IMR-90 (cell line): ENCODE measurements at regions not wholly inside any gene's neighbourhood (a gene's known extent, or its start where the extent isn't known, plus 50 kb on each side); places are given as distances from the start of the nearest gene placed in this dataset.

Experiments used
- ATAC-seq: fragments of 200-7000 bp; cut with Tn5 transposase; 2 replicates; pipeline ENCODE4 v1.9.1; 2020; ENCODE audit warnings: low read depth, mild to moderate bottlenecking, moderate library complexity
- BruUV-seq: library from RNA; stranded (reverse); fragments of 400-500 nt; replicated peaks from 2 replicates; lab custom pipeline; 2021; lab: Mats Ljungman, UMichigan
- CTCF ChIA-PET: fragments of 300-600 bp; formaldehyde crosslinking; extraction: SDS; loops from one replicate; lab custom pipeline; 2021; ENCODE audit warnings: antibody characterized with exemption; lab: Yijun Ruan, JAX
- POLR2A ChIA-PET: fragments of 300-600 bp; sonication (Branson Sonifier 250); formaldehyde crosslinking; loops from one replicate; lab custom pipeline; 2022; ENCODE audit warnings: antibody characterized with exemption; ENCODE audit not compliant: unreplicated experiment; lab: Charles Lee
- DNase-seq: peaks from one replicate; pipeline ENCODE4 v3.0.0; 2013
- H2AFZ ChIP-seq: replicated peaks from 2 replicates; pipeline ENCODE3; 2013; ENCODE audit warnings: low read length, mild to moderate bottlenecking; ENCODE audit not compliant: poor library complexity
- H2AK5ac ChIP-seq: 2 replicates; pipeline ENCODE4 v1.6.1; 2013; ENCODE audit warnings: low read depth, low read length, inconsistent platforms
- H2AK9ac ChIP-seq: replicated peaks from 2 replicates; pipeline ENCODE3; 2013; ENCODE audit warnings: mild to moderate bottlenecking, low read depth, low read length, moderate library complexity; ENCODE audit not compliant: poor library complexity
- H2BK120ac ChIP-seq: 2 replicates; pipeline ENCODE4 v1.6.1; 2013; ENCODE audit warnings: low read depth, low read length, inconsistent platforms
- H2BK15ac ChIP-seq: 3 replicates; pipeline ENCODE4 v1.6.1; 2013; ENCODE audit warnings: low read depth, low read length, inconsistent platforms
- H2BK20ac ChIP-seq: 2 replicates; pipeline ENCODE4 v1.6.1; 2013; ENCODE audit warnings: low read depth, mild to moderate bottlenecking, inconsistent platforms, low read length, moderate library complexity
- H2BK5ac ChIP-seq: 2 replicates; pipeline ENCODE4 v1.6.1; 2013; ENCODE audit warnings: mild to moderate bottlenecking, low read depth, low read length, inconsistent platforms; ENCODE audit not compliant: poor library complexity, severe bottlenecking
- H3K14ac ChIP-seq: replicated peaks from 2 replicates; pipeline ENCODE4 v1.6.1; 2013; ENCODE audit warnings: low read depth, low read length, inconsistent platforms
- H3K18ac ChIP-seq: 2 replicates; pipeline ENCODE4 v1.6.1; 2013; ENCODE audit warnings: low read depth, low read length, control low read depth
- H3K23ac ChIP-seq: 2 replicates; pipeline ENCODE4 v1.6.1; 2013; ENCODE audit warnings: low read depth, low read length, inconsistent platforms
- H3K27ac ChIP-seq: 2 replicates; pipeline ENCODE4 v1.5.1; 2013; ENCODE audit warnings: mild to moderate bottlenecking, control low read depth, low read length; ENCODE audit not compliant: insufficient read depth
- H3K27me3 ChIP-seq: 2 replicates; pipeline ENCODE4 v1.6.1; 2013; ENCODE audit warnings: low read length; ENCODE audit not compliant: control insufficient read depth, insufficient read depth
- H3K36me3 ChIP-seq: 2 replicates; pipeline ENCODE4 v1.6.1; 2013; ENCODE audit warnings: low read length, mixed read lengths; ENCODE audit not compliant: control insufficient read depth, insufficient read depth
- H3K4ac ChIP-seq: 2 replicates; pipeline ENCODE4 v1.6.1; 2013; ENCODE audit warnings: low read depth, low read length, inconsistent platforms
- H3K4me1 ChIP-seq: 2 replicates; pipeline ENCODE4 v1.6.1; 2013; ENCODE audit warnings: low read length, mixed read lengths; ENCODE audit not compliant: control insufficient read depth, insufficient read depth
- H3K4me2 ChIP-seq: 2 replicates; pipeline ENCODE4 v1.6.1; 2013; ENCODE audit warnings: low read depth, mild to moderate bottlenecking, control low read depth, low read length, moderate library complexity
- H3K4me3 ChIP-seq: 2 replicates; pipeline ENCODE4 v1.5.1; 2013; ENCODE audit warnings: low read depth, mild to moderate bottlenecking, control low read depth, low read length, moderate library complexity; ENCODE audit not compliant: insufficient read depth
- H3K56ac ChIP-seq: 2 replicates; pipeline ENCODE4 v1.6.1; 2013; ENCODE audit warnings: low read length, inconsistent platforms; ENCODE audit not compliant: insufficient read depth; ENCODE audit errors: extremely low read depth
- H3K79me1 ChIP-seq, 2 experiments: 2 replicates each; pipeline ENCODE4 v1.6.1; 2013; ENCODE audit warnings: low read length in 2 of 2, inconsistent platforms in 1 of 2, low read depth in 1 of 2
- H3K9ac ChIP-seq: 2 replicates; pipeline ENCODE4 v1.6.1; 2013; ENCODE audit warnings: low read depth, low read length, control low read depth
- H3K9me1 ChIP-seq: 2 replicates; pipeline ENCODE4 v1.6.1; 2013; ENCODE audit warnings: low read length, inconsistent platforms; ENCODE audit not compliant: insufficient read depth
- H3K9me3 ChIP-seq: 2 replicates; pipeline ENCODE4 v1.6.1; 2013; ENCODE audit warnings: low read length; ENCODE audit not compliant: control insufficient read depth, insufficient read depth
- H4K20me1 ChIP-seq: 2 replicates; pipeline ENCODE4 v1.6.1; 2013; ENCODE audit warnings: low read length, inconsistent platforms; ENCODE audit not compliant: insufficient read depth
- H4K5ac ChIP-seq: 2 replicates; pipeline ENCODE4 v1.6.1; 2013; ENCODE audit warnings: mild to moderate bottlenecking, low read depth, low read length, control low read depth
- H4K8ac ChIP-seq, 2 experiments: 2 replicates each; pipeline ENCODE4 v1.6.1; 2013; ENCODE audit warnings: low read depth in 2 of 2, low read length in 2 of 2, control low read depth in 1 of 2, inconsistent platforms in 1 of 2
- H4K91ac ChIP-seq: 2 replicates; pipeline ENCODE4 v1.6.1; 2013; ENCODE audit warnings: low read depth, low read length, inconsistent platforms; ENCODE audit not compliant: insufficient read depth
- MXI1 ChIP-seq: IDR thresholded peaks from 2 replicates; pipeline ENCODE4 v1.6.1; 2012; ENCODE audit warnings: low read depth, mild to moderate bottlenecking, low read length, moderate library complexity, borderline replicate concordance
- WGBS, 2 experiments: methylation state at CpG; one replicate each; pipeline versions ENCODE4 v1.1.5 to v1.1.7; 2013; ENCODE audit warnings: missing lambda C conversion rate in 2 of 2; ENCODE audit not compliant: insufficient read length in 1 of 2; ENCODE audit errors: extremely low coverage in 2 of 2; 5-methylcytosine and 5-hydroxymethylcytosine counted together
- dilution Hi-C: fragments of 300-500 bp; cut with HindIII; formaldehyde crosslinking; loops from one replicate; pipeline ENCODE4 v1.14.3; 2018; ENCODE audit warnings: low sequenced_read_pairs; ENCODE audit not compliant: unreplicated experiment
- in situ Hi-C: fragments of 300-500 bp; cut with MboI; formaldehyde crosslinking; loops from 3 replicates; pipeline ENCODE4 v1.14.3; 2019; ENCODE audit warnings: low sequenced_read_pairs, inconsistent platforms, mixed read lengths
- intact Hi-C: fragments of 100-400 bp; cut with micrococcal nuclease; formaldehyde crosslinking; loops from 2 replicates; pipeline ENCODE4 v1.10.0; 2022
- TF ChIP-seq, protein P1 (sequence below): fragments of 150-350 bp; IDR thresholded peaks from 2 replicates; pipeline ENCODE4 v1.6.1; 2016; ENCODE audit warnings: low read depth, mild to moderate bottlenecking, low read length, moderate library complexity, borderline replicate concordance

DNA sequence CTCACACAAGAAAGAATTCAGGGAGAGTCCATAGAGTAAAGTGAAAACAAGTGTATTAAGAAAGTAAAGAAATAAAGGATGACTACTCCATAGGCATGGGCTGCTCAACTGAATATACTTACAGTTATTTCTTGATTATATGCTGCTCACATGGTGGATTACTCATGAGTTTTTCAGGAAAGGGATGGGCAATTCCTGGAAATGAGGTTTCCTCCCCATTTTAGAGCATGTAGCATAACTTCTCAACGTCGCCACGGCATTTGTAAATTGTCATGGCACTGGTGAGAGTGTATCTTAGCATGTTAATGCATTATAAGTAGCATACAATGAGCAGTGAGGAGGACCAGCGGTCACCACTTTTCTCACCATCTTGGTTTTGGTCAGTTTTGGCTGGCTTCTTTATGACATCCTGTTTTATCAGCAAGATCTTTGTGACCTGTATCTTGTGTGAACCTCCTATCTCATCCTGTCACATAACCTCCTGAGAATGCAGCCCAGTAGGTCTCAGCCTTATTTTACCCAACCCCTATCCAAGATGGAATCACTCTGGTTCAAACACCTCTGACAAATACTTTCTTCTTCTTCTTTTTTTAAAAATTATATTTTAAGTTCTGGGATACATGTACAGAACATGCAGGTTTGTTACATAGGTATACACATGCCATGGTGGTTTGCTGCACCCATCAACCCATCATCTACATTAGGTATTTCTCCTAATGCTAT lies 849.7 kb downstream of the TBL1XR1 start:
- dilution Hi-C loops (no loop called here), in situ Hi-C loops (no loop called here)
- H3K79me1 ChIP-seq, result no peaks in the 10 kb centered on the region

More for the DNA sequence above, 849.7 kb downstream of the TBL1XR1 start:
- no peak overlapping the region for H4K8ac ChIP-seq
- H3K14ac ChIP-seq, result no peak overlapping the region
- TF ChIP-seq, protein P1, sequence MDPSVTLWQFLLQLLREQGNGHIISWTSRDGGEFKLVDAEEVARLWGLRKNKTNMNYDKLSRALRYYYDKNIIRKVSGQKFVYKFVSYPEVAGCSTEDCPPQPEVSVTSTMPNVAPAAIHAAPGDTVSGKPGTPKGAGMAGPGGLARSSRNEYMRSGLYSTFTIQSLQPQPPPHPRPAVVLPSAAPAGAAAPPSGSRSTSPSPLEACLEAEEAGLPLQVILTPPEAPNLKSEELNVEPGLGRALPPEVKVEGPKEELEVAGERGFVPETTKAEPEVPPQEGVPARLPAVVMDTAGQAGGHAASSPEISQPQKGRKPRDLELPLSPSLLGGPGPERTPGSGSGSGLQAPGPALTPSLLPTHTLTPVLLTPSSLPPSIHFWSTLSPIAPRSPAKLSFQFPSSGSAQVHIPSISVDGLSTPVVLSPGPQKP, result no peak
- no peak for TF ChIP-seq MXI1
- H4K20me1 ChIP-seq, result no peaks in the 10 kb centered on the region
- H3K9ac ChIP-seq, result no peak overlapping the region
- no peaks in the 10 kb centered on the region for H3K9me1 ChIP-seq
- H3K56ac ChIP-seq, result no peak overlapping the region
- H3K18ac ChIP-seq, result no peak overlapping the region
- peaks cover 2% of the 10 kb centered on the region; the same call in 1 of the 2 replicates for H3K4me1 ChIP-seq
- POLR2A ChIA-PET, result no interaction called here
- no peak overlapping the region for H2BK120ac ChIP-seq
- H3K4me3 ChIP-seq, result no peak overlapping the region
- no CpG with 5 or more reads among the region's 4 CpGs for WGBS, 2 experiments
- H2BK15ac ChIP-seq, result no peak overlapping the region
- no peak overlapping the region for H2AK9ac ChIP-seq
- no peak overlapping the region for H3K4ac ChIP-seq
- no peak for DNase-seq
- no peak overlapping the region for H2BK20ac ChIP-seq
- ATAC-seq, result no peak
- no peak overlapping the region for H3K23ac ChIP-seq
- H3K4me2 ChIP-seq, result no peak overlapping the region
- H2AFZ ChIP-seq, result no peak overlapping the region
- H3K27me3 ChIP-seq, result no peaks in the 10 kb centered on the region
- CTCF ChIA-PET, result no interaction called here
- no TSS peak for BruUV-seq
- H3K27ac ChIP-seq, result no peak overlapping the region
- H4K5ac ChIP-seq, result no peak overlapping the region
- no peak overlapping the region for H2AK5ac ChIP-seq
- no peaks in the 10 kb centered on the region; the same call in 1 of the 2 replicates for H3K9me3 ChIP-seq
- no peak overlapping the region for H2BK5ac ChIP-seq
- H4K91ac ChIP-seq, result no peak overlapping the region
- H3K36me3 ChIP-seq, result no peaks in the 10 kb centered on the region
- intact Hi-C loops, result no loop called here
